ENCODE measurements at regions not wholly inside any gene's neighbourhood (a gene's known extent, or its start where the extent isn't known, plus 50 kb on each side); places are given as distances from the start of the nearest gene placed in this dataset.

GRCh38 chr5:74418261-74418660 lies 222.3 kb downstream of the ENC1 start:
- Mint-ChIP-seq H3K4me1 (ENCODE audit: unreplicated experiment) (peaks cover 63% of the 10 kb centered on the region), H3K9me3 (ENCODE audit: unreplicated experiment) (no peaks in the 10 kb centered on the region), H3K27me3 (ENCODE audit: unreplicated experiment) (no peaks in the 10 kb centered on the region), H3K4me3 (ENCODE audit: unreplicated experiment) (no peak overlapping the region), H3K36me3 (ENCODE audit: low read depth, unreplicated experiment) (no peaks in the 10 kb centered on the region), H3K27ac (ENCODE audit: unreplicated experiment) (no peak overlapping the region)
- no peak for TF ChIP-seq CTCF (IDR thresholded peaks at IDR 0.05; ENCODE audit: unreplicated experiment)
- DNase-seq (ENCODE audit: low spot score): no peak

- peak overlapping the region; percentile 96 for H3K27ac Mint-ChIP-seq (ENCODE audit: unreplicated experiment)
Observed at GRCh38 chr5:74415695-74416102, 224.8 kb downstream of the ENC1 start.

GRCh38 chr5:74414228-74414627 lies 226.3 kb downstream of the ENC1 start:
- Mint-ChIP-seq H3K4me3 (ENCODE audit: unreplicated experiment) (peak overlapping the region; percentile 12), H3K4me1 (ENCODE audit: unreplicated experiment) (peaks cover 74% of the 10 kb centered on the region), H3K27me3 (ENCODE audit: unreplicated experiment) (no peaks in the 10 kb centered on the region), H3K27ac (ENCODE audit: unreplicated experiment) (peak overlapping the region; percentile 92), H3K36me3 (ENCODE audit: low read depth, unreplicated experiment) (no peaks in the 10 kb centered on the region), H3K9me3 (ENCODE audit: unreplicated experiment) (no peaks in the 10 kb centered on the region)
- no peak for TF ChIP-seq CTCF (IDR thresholded peaks at IDR 0.05; ENCODE audit: unreplicated experiment)
- no peak for DNase-seq (ENCODE audit: low spot score)

More at GRCh38 chr5:74415695-74416102, 224.8 kb downstream of the ENC1 start:
- Mint-ChIP-seq H3K27me3 (ENCODE audit: unreplicated experiment) (no peaks in the 10 kb centered on the region), H3K36me3 (ENCODE audit: low read depth, unreplicated experiment) (no peaks in the 10 kb centered on the region), H3K4me1 (ENCODE audit: unreplicated experiment) (peaks cover 82% of the 10 kb centered on the region), H3K4me3 (ENCODE audit: unreplicated experiment) (no peak overlapping the region), H3K9me3 (ENCODE audit: unreplicated experiment) (no peaks in the 10 kb centered on the region)
- no peak for TF ChIP-seq CTCF (IDR thresholded peaks at IDR 0.05; ENCODE audit: unreplicated experiment)
- peak; percentile 35 for DNase-seq (ENCODE audit: low spot score)

GRCh38 chr5:74413403-74414048 lies 227.0 kb downstream of the ENC1 start:
- Mint-ChIP-seq H3K27me3 (ENCODE audit: unreplicated experiment) (no peaks in the 10 kb centered on the region), H3K4me3 (ENCODE audit: unreplicated experiment) (no peak overlapping the region), H3K9me3 (ENCODE audit: unreplicated experiment) (no peaks in the 10 kb centered on the region), H3K36me3 (ENCODE audit: low read depth, unreplicated experiment) (no peaks in the 10 kb centered on the region), H3K27ac (ENCODE audit: unreplicated experiment) (peak overlapping the region; percentile 59), H3K4me1 (ENCODE audit: unreplicated experiment) (peaks cover 71% of the 10 kb centered on the region)
- no peak for DNase-seq (ENCODE audit: low spot score)
- TF ChIP-seq CTCF (IDR thresholded peaks at IDR 0.05; ENCODE audit: unreplicated experiment): no peak

- DNase-seq (ENCODE audit: low spot score): no peak
- H3K27ac Mint-ChIP-seq (ENCODE audit: unreplicated experiment): peak overlapping the region; percentile 13
Observed at GRCh38 chr5:74412066-74412465, 228.5 kb downstream of the ENC1 start.

More at GRCh38 chr5:74412066-74412465, 228.5 kb downstream of the ENC1 start:
- no peaks in the 10 kb centered on the region for H3K27me3 Mint-ChIP-seq (ENCODE audit: unreplicated experiment)
- no peaks in the 10 kb centered on the region for H3K36me3 Mint-ChIP-seq (ENCODE audit: low read depth, unreplicated experiment)
- H3K9me3 Mint-ChIP-seq (ENCODE audit: unreplicated experiment): no peaks in the 10 kb centered on the region
- no peak for TF ChIP-seq CTCF (IDR thresholded peaks at IDR 0.05; ENCODE audit: unreplicated experiment)
- H3K4me3 Mint-ChIP-seq (ENCODE audit: unreplicated experiment): no peak overlapping the region
- H3K4me1 Mint-ChIP-seq (ENCODE audit: unreplicated experiment): peaks cover 61% of the 10 kb centered on the region

Measured in endothelial cell (in vitro differentiated cells).